ENCODE measurements at regions not wholly inside any gene's neighbourhood (a gene's known extent, or its start where the extent isn't known, plus 50 kb on each side); places are given as distances from the start of the nearest gene placed in this dataset.

DNA sequence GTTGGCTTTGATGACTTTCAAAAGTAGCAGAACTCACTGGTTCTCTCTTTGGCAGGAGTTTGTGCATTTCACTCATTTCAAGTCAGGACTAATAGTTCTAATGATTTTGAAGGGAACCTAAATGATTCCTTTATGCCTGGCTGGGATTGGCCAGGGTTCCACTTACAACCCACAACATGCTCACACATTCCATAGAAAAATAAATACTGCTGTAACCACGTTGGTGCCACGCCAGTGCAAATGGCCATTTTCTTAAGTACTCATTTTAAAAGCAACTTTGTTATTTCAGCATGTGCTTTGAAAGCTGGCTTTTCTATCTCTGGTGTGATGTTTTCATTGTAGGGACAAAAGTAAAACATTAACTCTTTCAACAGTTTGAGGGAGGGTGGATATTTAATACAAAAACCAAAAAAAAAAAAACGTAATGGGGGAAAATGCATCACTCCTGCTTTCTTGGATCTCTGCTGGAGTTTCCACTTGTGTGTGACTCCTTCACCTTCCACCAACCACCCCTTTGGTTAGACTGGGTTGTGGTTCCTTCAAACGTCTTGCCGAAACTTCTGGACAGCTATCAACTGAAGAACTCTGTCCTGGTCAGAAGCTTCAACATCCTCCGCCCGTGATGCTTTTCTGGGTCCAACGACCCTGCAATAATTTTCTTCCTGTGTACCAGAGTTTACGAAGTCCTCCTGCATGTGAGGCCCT lies 300.4 kb upstream of the RUNX1 start:
- H3K23me2 ChIP-seq (ENCODE audit: insufficient read length, low read depth, low read length, poor library complexity, severe bottlenecking) = no peaks in the 10 kb centered on the region
- H4K20me1 ChIP-seq (ENCODE audit: control insufficient read depth, insufficient read depth, insufficient read length) = no peaks in the 10 kb centered on the region
- no CpG with 5 or more reads among the region's 9 CpGs for WGBS (ENCODE audit: extremely low coverage, insufficient read length, low lambda C conversion rate)
- no peak overlapping the region for H2BK12ac ChIP-seq (ENCODE audit: insufficient read length, low read depth, low read length)
- H3K79me1 ChIP-seq (ENCODE audit: insufficient read depth, low read depth, low read length, poor library complexity, severe bottlenecking) = no peaks in the 10 kb centered on the region
- no peak overlapping the region for H3K18ac ChIP-seq (ENCODE audit: insufficient read length, low read depth, low read length)
- TF ChIP-seq, protein P1, sequence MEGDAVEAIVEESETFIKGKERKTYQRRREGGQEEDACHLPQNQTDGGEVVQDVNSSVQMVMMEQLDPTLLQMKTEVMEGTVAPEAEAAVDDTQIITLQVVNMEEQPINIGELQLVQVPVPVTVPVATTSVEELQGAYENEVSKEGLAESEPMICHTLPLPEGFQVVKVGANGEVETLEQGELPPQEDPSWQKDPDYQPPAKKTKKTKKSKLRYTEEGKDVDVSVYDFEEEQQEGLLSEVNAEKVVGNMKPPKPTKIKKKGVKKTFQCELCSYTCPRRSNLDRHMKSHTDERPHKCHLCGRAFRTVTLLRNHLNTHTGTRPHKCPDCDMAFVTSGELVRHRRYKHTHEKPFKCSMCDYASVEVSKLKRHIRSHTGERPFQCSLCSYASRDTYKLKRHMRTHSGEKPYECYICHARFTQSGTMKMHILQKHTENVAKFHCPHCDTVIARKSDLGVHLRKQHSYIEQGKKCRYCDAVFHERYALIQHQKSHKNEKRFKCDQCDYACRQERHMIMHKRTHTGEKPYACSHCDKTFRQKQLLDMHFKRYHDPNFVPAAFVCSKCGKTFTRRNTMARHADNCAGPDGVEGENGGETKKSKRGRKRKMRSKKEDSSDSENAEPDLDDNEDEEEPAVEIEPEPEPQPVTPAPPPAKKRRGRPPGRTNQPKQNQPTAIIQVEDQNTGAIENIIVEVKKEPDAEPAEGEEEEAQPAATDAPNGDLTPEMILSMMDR (conservative IDR thresholded peaks at IDR 0.05) = no peak
- H3K14ac ChIP-seq (ENCODE audit: insufficient read depth, low read length) = no peak overlapping the region
- no peaks in the 10 kb centered on the region for H3K4me1 ChIP-seq (ENCODE audit: insufficient read depth, low read length)
- H3K4me1 Mint-ChIP-seq = peaks cover 0 to 3% of the 10 kb centered on the region in 2 experiments; a peak in 1 of 4 replicates
- H3K9ac ChIP-seq (ENCODE audit: extremely low read depth, insufficient read length, low read length) = no peak overlapping the region
- no peak overlapping the region for H2AFZ ChIP-seq (ENCODE audit: low read length)
- no peak for DNase-seq
- no peaks in the 10 kb centered on the region for H3K79me2 ChIP-seq (ENCODE audit: insufficient read depth, low read length)
- H3K27ac Mint-ChIP-seq = no peak overlapping the region; a peak in 1 of 7 replicates
- no peaks in the 10 kb centered on the region for H3K9me3 ChIP-seq (ENCODE audit: control insufficient read depth, low read depth, low read length)
- H4K91ac ChIP-seq (ENCODE audit: insufficient read length, low read depth, low read length) = no peak overlapping the region
- no peak overlapping the region for H3K56ac ChIP-seq (ENCODE audit: insufficient read length, low read depth, low read length)
- H2BK20ac ChIP-seq (ENCODE audit: low read depth, low read length, poor library complexity, severe bottlenecking) = no peak overlapping the region
- no peak overlapping the region for H3K27ac ChIP-seq (ENCODE audit: insufficient read length, low read depth, low read length)
- peaks cover 0 to 4% (median 2%) of the 10 kb centered on the region in 3 experiments; a peak in 3 of 7 replicates for H3K36me3 Mint-ChIP-seq (ENCODE audit: insufficient read depth in 1 of 3, low read depth in 3 of 3)
- no peak overlapping the region for H3K4ac ChIP-seq (ENCODE audit: low read depth, low read length)
- no peak overlapping the region for H3T11ph ChIP-seq (ENCODE audit: low read length)
- no peak overlapping the region for H3K4me2 ChIP-seq (ENCODE audit: insufficient read depth, insufficient read length, low read length)
- H3K23ac ChIP-seq (ENCODE audit: insufficient read length, low read depth, low read length) = no peak overlapping the region
- H3K4me3 Mint-ChIP-seq = no peak overlapping the region
- H2AK5ac ChIP-seq (ENCODE audit: insufficient read length, low read length) = no peak overlapping the region
- no peaks in the 10 kb centered on the region for H3K27me3 ChIP-seq (ENCODE audit: insufficient read depth, low read length)
- H3K27me3 Mint-ChIP-seq (ENCODE audit: low read depth) = peaks cover 3% of the 10 kb centered on the region; the same call in 1 of the 2 replicates
- H4K8ac ChIP-seq (replicated peaks; ENCODE audit: insufficient read length, low read depth, low read length) = no peak overlapping the region
- no peak overlapping the region for H2BK15ac ChIP-seq (ENCODE audit: low read depth, low read length)
- no peak overlapping the region for H2BK120ac ChIP-seq (ENCODE audit: low read depth, low read length, poor library complexity, severe bottlenecking)
- no peak overlapping the region for H2BK5ac ChIP-seq (ENCODE audit: insufficient read length, low read length)
- no peak overlapping the region for H4K5ac ChIP-seq (ENCODE audit: insufficient read length, low read depth, low read length)
- no peaks in the 10 kb centered on the region; a peak in 2 of 5 replicates for H3K9me3 Mint-ChIP-seq

Data from H9 (cell line).